ENCODE measurements at regions not wholly inside any gene's neighbourhood (a gene's known extent, or its start where the extent isn't known, plus 50 kb on each side); places are given as distances from the start of the nearest gene placed in this dataset.

DNA sequence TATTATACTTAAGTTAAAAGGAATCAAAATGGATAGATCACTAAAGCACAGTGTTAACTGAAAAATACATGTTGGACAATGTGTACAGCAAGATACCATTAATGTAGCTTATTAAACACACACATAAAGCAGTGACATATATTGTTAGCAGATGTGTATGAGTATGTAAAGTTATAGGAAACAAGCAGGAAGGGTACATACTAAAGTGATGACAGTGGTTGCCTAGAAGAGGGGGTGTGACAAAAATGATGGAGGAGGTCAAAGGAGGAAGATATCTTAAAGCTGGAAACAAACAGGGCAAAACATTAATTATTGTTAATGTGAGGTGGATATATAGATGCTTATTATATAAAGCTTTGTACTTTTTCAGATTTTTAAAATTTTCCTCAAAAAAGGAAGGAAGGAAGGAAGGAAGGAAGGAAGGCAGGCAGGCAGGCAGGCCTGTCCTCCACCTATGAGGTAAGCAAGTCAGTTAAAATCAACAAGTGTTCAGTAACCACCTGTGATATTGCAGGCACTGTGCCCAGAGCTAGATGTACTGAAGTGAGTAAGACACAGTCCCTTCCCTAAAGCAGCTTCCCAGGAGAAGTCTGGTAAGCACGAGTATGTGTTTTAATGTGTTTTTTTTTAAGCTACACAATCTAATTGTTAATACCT is 252.9 kb upstream of the NR5A2 start:
- no peaks in the 10 kb centered on the region for H3K36me3 ChIP-seq (ENCODE audit: control insufficient read depth, insufficient read depth, low read length)
- no peaks in the 10 kb centered on the region; the same call in 1 of the 2 replicates for H3K4me1 ChIP-seq (ENCODE audit: control insufficient read depth, insufficient read depth, low read length)
- WGBS (ENCODE audit: insufficient coverage, insufficient read length) = no CpG with 5 or more reads among the region's 1 CpG
- H3K9me3 ChIP-seq (ENCODE audit: control insufficient read depth, insufficient read depth, low read length) = no peaks in the 10 kb centered on the region
- no peak overlapping the region for H3K27ac ChIP-seq (ENCODE audit: low read length)
- DNase-seq (ENCODE audit: low read depth, low spot score) = no peak
- H3K27me3 ChIP-seq (ENCODE audit: control insufficient read depth, insufficient read depth, low read length) = no peaks in the 10 kb centered on the region
- no peak overlapping the region for H3K4me3 ChIP-seq (ENCODE audit: low read length)

GRCh38 chr1:199776768-199777497 is 250.6 kb upstream of the NR5A2 start:
- H3K27ac ChIP-seq (ENCODE audit: low read length) = no peak overlapping the region
- H3K4me1 ChIP-seq (ENCODE audit: control insufficient read depth, insufficient read depth, low read length) = no peaks in the 10 kb centered on the region; the same call in 1 of the 2 replicates
- no peak for DNase-seq (ENCODE audit: low read depth, low spot score)
- no peaks in the 10 kb centered on the region for H3K36me3 ChIP-seq (ENCODE audit: control insufficient read depth, insufficient read depth, low read length)
- H3K9me3 ChIP-seq (ENCODE audit: control insufficient read depth, insufficient read depth, low read length) = no peaks in the 10 kb centered on the region
- no peaks in the 10 kb centered on the region for H3K27me3 ChIP-seq (ENCODE audit: control insufficient read depth, insufficient read depth, low read length)
- no CpG with 5 or more reads among the region's 1 CpG for WGBS (ENCODE audit: insufficient coverage, insufficient read length)
- H3K4me3 ChIP-seq (ENCODE audit: low read length) = no peak overlapping the region

- Histone ChIP-seq H3K4me3 (ENCODE audit: low read length) (no peak overlapping the region), H3K4me1 (ENCODE audit: control insufficient read depth, insufficient read depth, low read length) (peaks cover 2% of the 10 kb centered on the region; the same call in 1 of the 2 replicates), H3K27ac (ENCODE audit: low read length) (no peak overlapping the region), H3K27me3 (ENCODE audit: control insufficient read depth, insufficient read depth, low read length) (no peaks in the 10 kb centered on the region), H3K36me3 (ENCODE audit: control insufficient read depth, insufficient read depth, low read length) (no peaks in the 10 kb centered on the region), H3K9me3 (ENCODE audit: control insufficient read depth, insufficient read depth, low read length) (no peaks in the 10 kb centered on the region)
- DNase-seq (ENCODE audit: low read depth, low spot score) = no peak
- WGBS (ENCODE audit: insufficient coverage, insufficient read length) = no CpG with 5 or more reads among the region's 3 CpGs
Observed at GRCh38 chr1:199778324-199778955, 249.1 kb upstream of the NR5A2 start.

GRCh38 chr1:199780091-199780490 is 247.4 kb upstream of the NR5A2 start:
- Histone ChIP-seq H3K9me3 (ENCODE audit: control insufficient read depth, insufficient read depth, low read length) (no peaks in the 10 kb centered on the region), H3K4me3 (ENCODE audit: low read length) (no peak overlapping the region), H3K27me3 (ENCODE audit: control insufficient read depth, insufficient read depth, low read length) (no peaks in the 10 kb centered on the region), H3K36me3 (ENCODE audit: control insufficient read depth, insufficient read depth, low read length) (no peaks in the 10 kb centered on the region), H3K27ac (ENCODE audit: low read length) (no peak overlapping the region), H3K4me1 (ENCODE audit: control insufficient read depth, insufficient read depth, low read length) (peaks cover 2% of the 10 kb centered on the region; the same call in 1 of the 2 replicates)
- no CpG with 5 or more reads among the region's 5 CpGs for WGBS (ENCODE audit: insufficient coverage, insufficient read length)
- DNase-seq (ENCODE audit: low read depth, low spot score) = no peak

- no peaks in the 10 kb centered on the region for H3K9me3 ChIP-seq (ENCODE audit: control insufficient read depth, insufficient read depth, low read length)
- H3K4me3 ChIP-seq (ENCODE audit: low read length) = no peak overlapping the region
- H3K27me3 ChIP-seq (ENCODE audit: control insufficient read depth, insufficient read depth, low read length) = no peaks in the 10 kb centered on the region
- H3K4me1 ChIP-seq (ENCODE audit: control insufficient read depth, insufficient read depth, low read length) = peaks cover 2% of the 10 kb centered on the region; the same call in 1 of the 2 replicates
- DNase-seq (ENCODE audit: low read depth, low spot score) = no peak
- no CpG with 5 or more reads among the region's 2 CpGs for WGBS (ENCODE audit: insufficient coverage, insufficient read length)
- no peaks in the 10 kb centered on the region for H3K36me3 ChIP-seq (ENCODE audit: control insufficient read depth, insufficient read depth, low read length)
- no peak overlapping the region for H3K27ac ChIP-seq (ENCODE audit: low read length)
Observed at GRCh38 chr1:199780948-199781670, 246.4 kb upstream of the NR5A2 start.

DNA sequence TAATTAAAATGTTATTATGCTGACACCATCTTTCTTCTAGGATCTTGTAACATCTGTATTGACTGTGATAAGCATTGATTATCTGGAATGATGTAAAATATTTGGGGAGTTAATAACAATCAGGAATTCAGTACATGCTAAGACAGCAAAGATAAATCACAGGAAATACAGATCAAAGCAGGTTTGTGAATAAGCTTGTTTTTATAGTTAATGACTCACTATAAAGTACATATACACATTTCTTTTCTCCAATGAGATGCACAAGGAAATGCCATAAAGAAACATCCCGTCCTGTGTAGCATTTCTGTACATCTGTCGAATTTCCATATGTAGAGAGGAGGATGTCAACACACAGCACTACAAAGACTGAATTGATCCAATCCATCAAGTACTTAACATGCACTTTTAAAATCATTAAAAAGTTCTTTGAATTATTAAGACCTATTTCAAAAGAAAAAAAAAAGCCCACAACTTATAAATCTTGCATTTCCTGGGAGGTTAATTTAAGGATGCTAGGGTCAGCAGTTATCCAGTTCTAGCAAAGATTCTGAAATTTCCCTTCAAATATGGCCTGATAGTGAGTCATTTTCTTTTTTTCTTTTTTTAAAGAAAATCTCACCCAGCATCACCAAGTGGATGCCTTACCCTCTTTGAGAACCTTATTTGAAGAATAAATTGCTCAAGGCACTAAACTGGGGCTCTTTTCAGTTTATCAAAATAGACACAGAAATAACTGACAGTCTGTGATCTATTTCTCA is 243.2 kb upstream of the NR5A2 start:
- Histone ChIP-seq H3K36me3 (ENCODE audit: control insufficient read depth, insufficient read depth, low read length) (no peaks in the 10 kb centered on the region), H3K4me1 (ENCODE audit: control insufficient read depth, insufficient read depth, low read length) (0 out of 2 replicates have a peak, but pooled peaks cover 2% of the 10 kb centered on the region), H3K27me3 (ENCODE audit: control insufficient read depth, insufficient read depth, low read length) (no peaks in the 10 kb centered on the region), H3K27ac (ENCODE audit: low read length) (no peak overlapping the region), H3K4me3 (ENCODE audit: low read length) (no peak overlapping the region), H3K9me3 (ENCODE audit: control insufficient read depth, insufficient read depth, low read length) (no peaks in the 10 kb centered on the region)
- DNase-seq (ENCODE audit: low read depth, low spot score) = no peak
- WGBS (ENCODE audit: insufficient coverage, insufficient read length) = no CpG with 5 or more reads among the region's 2 CpGs

GRCh38 chr1:199786695-199787094 is 240.8 kb upstream of the NR5A2 start:
- Histone ChIP-seq H3K36me3 (ENCODE audit: control insufficient read depth, insufficient read depth, low read length) (no peaks in the 10 kb centered on the region), H3K4me1 (ENCODE audit: control insufficient read depth, insufficient read depth, low read length) (peaks cover 3% of the 10 kb centered on the region; the same call in 1 of the 2 replicates), H3K27ac (ENCODE audit: low read length) (no peak overlapping the region), H3K9me3 (ENCODE audit: control insufficient read depth, insufficient read depth, low read length) (no peaks in the 10 kb centered on the region), H3K27me3 (ENCODE audit: control insufficient read depth, insufficient read depth, low read length) (no peaks in the 10 kb centered on the region), H3K4me3 (ENCODE audit: low read length) (no peak overlapping the region)
- no peak for DNase-seq (ENCODE audit: low read depth, low spot score)
- 100% methylated on average over 1 of the region's 3 CpGs for WGBS (ENCODE audit: insufficient coverage, insufficient read length)

DNA sequence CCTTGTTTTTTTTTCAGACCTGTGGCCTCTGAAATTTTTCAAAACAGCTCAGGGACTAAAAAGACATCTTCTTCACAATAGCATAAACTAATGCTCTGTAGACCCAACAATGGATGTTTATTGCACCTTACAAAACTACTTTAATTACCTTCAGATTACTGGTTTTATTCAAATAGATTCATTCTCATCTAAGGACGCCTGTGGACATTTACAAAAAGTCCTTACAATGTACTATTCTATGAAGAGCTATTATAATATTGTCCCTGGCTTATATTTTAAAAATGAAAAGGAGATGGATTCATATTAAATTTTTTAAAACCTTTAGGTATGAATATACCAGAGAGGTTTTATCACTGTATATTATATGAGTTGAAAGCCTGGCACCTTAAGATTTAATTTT is 238.4 kb upstream of the NR5A2 start:
- peaks cover 2% of the 10 kb centered on the region; the same call in 1 of the 2 replicates for H3K4me1 ChIP-seq (ENCODE audit: control insufficient read depth, insufficient read depth, low read length)
- WGBS (ENCODE audit: insufficient coverage, insufficient read length) = no CpG with 5 or more reads among the region's 1 CpG
- no peaks in the 10 kb centered on the region for H3K36me3 ChIP-seq (ENCODE audit: control insufficient read depth, insufficient read depth, low read length)
- H3K27me3 ChIP-seq (ENCODE audit: control insufficient read depth, insufficient read depth, low read length) = no peaks in the 10 kb centered on the region
- H3K27ac ChIP-seq (ENCODE audit: low read length) = no peak overlapping the region
- no peaks in the 10 kb centered on the region for H3K9me3 ChIP-seq (ENCODE audit: control insufficient read depth, insufficient read depth, low read length)
- DNase-seq (ENCODE audit: low read depth, low spot score) = no peak
- no peak overlapping the region for H3K4me3 ChIP-seq (ENCODE audit: low read length)

- no peak overlapping the region for H3K27ac ChIP-seq (ENCODE audit: low read length)
- no peak for DNase-seq (ENCODE audit: low read depth, low spot score)
- H3K4me3 ChIP-seq (ENCODE audit: low read length) = no peak overlapping the region
- WGBS (ENCODE audit: insufficient coverage, insufficient read length) = no CpG with 5 or more reads among the region's 3 CpGs
- peaks cover 2% of the 10 kb centered on the region; the same call in 1 of the 2 replicates for H3K4me1 ChIP-seq (ENCODE audit: control insufficient read depth, insufficient read depth, low read length)
- H3K27me3 ChIP-seq (ENCODE audit: control insufficient read depth, insufficient read depth, low read length) = no peaks in the 10 kb centered on the region
- no peaks in the 10 kb centered on the region for H3K36me3 ChIP-seq (ENCODE audit: control insufficient read depth, insufficient read depth, low read length)
- no peaks in the 10 kb centered on the region for H3K9me3 ChIP-seq (ENCODE audit: control insufficient read depth, insufficient read depth, low read length)
Observed at GRCh38 chr1:199791495-199791894, 236.0 kb upstream of the NR5A2 start.
